ENCODE measurements at regions not wholly inside any gene's neighbourhood (a gene's known extent, or its start where the extent isn't known, plus 50 kb on each side); places are given as distances from the start of the nearest gene placed in this dataset.

DNA sequence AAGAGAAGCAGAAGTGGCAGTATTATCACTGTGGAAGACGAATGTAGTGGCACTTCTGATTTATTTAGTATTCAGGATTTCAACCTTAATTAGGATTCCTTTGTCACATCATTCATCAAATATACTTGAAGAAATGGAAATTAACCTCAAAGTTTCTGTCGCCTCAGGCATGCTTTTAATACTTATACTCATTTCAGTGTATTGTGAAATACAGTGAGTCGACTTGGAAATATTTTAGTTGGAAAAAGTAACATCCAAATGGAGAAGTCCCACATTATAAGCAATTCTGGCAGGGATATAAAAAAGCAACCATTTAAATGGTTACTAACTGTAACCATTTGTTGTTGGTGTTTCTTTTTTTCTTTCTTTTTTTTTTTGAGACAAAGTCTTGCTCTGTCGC is 648.8 kb downstream of the ARL4A start:
- FAIRE-seq = no peak

DNA sequence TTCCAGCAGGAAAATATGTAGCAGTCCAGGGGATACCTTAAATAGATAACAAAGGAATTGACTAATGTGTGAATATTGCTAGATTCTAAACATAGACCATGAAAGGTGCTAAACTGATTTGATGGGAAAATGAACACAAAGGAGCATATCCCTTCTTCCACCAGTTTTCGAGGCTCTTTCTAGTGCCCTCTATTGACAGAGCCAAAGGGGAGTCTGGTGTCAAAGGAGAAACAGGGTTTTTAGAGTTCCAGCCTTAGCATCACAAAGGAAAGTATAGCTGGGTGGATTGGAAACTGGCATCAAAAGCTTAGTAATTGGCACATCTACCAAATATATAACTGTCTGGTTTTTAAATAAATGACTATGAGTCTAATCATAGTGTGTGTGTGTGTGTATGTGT is 636.8 kb downstream of the ETV1 start:
- FAIRE-seq = no peak

DNA sequence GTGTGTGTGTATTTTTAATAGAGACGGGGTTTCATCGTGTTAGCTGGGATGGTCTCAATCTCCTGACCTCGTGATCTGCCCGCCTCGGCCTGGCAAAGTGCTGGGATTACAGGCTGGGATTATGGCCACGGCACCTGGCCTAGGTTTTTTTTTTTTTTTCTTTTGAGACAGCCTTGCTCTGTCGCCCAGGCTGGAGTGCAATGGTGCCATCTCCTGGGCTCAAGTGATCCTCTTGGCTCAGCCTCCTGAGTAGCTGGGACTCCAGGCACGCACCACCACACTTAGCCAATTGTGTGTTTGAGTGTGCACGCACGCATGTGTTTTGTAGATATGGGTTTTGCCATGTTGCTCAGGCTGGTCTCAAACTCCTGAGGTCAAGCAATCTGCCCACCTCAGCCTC is 629.8 kb downstream of the ETV1 start:
- no peak for FAIRE-seq

DNA sequence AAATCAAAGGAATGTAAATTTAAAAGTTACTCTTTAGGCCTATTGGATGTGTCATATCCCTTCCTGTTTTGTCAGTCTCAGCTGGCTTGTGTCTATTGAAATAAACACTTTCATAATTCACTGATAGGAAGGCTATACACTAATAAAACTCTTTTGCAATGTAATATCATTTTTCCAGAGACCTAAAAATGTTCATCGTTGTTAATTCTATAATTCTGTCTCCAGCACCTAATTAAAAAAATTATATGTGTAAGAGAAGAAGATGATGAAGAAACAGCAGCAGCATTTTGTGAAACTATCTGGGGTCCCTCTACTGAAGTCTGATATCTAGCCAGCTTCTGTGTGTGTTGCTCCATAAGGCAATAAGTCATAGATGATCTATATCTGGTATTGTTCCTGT is 602.7 kb downstream of the ETV1 start:
- no peak for FAIRE-seq

DNA sequence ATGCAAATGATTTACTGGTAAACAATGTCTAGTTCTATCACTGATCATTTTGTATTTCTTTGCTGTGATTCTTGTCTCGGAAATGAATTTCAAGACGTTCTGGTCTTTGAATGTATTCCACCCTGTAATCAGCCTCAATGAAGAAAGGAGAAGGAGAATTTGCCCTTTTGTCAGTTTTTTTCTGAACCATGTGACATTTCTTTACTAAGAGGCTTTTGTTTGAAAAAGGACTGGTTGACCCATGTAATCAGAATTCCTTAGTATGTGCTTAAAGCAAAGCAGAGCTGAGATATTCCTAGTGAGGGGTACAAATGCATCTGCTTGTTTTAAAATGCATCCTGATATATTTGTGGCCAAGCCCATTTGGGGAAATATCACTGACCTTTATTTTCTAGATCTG is 581.6 kb downstream of the ETV1 start:
- FAIRE-seq = no peak

DNA sequence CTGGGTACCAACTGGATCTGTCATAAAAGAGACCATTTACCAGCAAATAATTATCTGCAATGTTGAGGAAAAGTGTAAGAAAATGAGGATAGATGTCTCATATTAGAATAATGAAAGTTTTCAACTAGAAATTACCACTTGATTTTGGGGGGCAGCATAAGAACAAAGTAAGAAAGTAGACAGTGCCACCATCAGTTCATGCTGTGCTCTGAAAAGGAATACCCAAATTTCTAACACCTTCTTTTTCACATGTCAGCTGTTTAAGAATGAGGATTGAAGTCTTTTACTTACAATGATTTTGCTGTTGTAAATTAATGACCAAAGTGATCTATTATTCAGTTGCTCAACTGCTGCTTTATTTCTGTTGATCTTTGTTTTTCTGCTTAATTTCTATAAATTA is 578.3 kb downstream of the ETV1 start:
- no peak for FAIRE-seq

DNA sequence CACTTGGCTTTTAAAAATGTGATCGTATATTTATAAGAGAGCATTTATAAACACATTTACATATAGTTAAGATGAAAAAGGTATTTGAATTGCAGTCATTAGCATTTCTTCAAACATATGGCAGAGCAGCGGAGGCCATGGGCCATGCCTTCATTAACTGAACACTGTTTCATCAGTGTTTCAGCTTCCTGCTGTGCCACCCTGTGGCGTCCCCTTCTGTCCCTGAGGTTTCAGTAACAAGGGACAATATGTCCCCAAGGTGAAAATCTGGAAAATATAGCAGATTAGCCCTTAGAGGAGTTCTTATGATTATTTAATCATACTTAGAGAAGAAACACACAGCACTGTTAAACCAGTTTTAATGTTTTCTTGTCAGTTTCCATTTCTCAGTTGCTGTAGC is 577.8 kb downstream of the ETV1 start:
- FAIRE-seq = no peak

DNA sequence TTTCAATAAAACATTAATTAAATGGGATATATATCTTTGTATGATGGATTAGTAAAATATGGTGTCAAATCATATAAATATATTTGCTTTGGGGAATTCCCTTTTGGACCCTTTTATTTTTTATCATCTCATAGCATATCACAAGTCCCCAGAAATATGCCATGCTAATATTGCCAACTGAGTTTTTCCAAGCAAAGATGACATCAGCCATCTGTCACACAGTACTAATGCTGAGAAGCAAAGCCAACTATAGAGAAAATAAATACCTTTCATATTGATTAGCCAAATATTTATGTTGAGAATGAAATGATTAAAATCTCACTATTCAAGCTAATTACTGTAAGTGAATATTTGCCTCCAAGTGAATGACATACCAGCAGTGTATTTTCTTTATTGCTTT is 575.3 kb downstream of the ETV1 start:
- no peak for FAIRE-seq

DNA sequence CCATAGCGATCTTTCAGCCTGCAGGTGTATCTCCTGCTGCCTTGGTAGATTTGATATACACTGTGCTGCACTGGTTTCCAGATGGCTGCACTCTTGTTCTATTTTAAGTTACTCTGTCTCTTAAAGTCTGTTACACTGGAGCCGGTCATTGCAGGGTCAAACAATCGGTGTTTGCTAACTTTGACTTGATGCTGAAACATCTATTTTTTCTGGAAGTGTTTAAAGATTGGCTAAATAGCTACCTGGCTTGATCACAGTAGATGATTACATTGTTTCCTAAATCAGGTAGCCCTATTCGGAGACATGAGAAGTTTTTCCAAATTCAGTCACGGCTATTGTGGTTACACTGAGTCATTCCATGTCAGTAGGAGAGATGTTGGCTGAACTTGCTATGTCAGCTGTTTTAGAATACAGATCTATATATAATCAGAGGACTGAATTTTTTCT is 574.8 kb downstream of the ETV1 start:
- no peak for FAIRE-seq

DNA sequence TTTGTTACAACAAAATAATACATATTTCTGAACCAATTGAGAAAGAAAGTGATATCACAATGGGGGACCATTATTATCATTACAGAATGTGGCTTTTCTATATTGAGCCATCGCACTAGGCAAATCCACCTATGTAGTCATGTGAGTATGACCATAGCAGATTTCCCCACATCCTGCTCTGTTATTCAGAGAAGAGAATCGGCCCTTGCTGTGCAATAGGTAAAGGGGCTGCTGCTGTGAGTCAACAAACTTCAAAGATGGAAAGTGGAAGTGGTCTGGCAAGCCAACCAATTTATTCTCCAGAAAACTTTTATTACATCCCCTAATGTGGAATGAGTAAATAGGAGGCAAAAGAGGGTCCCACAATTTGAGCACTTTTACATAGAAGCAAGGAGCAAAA is 573.4 kb downstream of the ETV1 start:
- FAIRE-seq = no peak

DNA sequence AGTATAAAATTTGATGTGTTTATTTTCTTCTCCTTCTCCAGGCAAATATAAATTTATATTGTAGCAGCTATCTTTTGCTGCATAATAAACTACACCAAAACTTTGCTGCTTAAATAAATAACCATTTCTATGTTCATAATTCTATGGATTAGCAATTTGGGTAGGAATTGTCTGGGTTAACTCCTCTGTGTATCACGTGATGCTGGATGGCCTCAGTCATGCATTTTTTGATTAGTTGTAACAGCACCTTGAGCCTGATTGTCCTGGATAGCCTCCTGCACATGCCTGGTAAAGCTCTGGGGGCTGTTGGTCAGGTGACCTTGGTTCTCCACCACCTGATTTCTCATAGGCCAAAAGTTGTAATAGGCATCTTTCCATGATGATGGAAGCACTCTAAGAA is 572.9 kb downstream of the ETV1 start:
- FAIRE-seq = no peak

DNA sequence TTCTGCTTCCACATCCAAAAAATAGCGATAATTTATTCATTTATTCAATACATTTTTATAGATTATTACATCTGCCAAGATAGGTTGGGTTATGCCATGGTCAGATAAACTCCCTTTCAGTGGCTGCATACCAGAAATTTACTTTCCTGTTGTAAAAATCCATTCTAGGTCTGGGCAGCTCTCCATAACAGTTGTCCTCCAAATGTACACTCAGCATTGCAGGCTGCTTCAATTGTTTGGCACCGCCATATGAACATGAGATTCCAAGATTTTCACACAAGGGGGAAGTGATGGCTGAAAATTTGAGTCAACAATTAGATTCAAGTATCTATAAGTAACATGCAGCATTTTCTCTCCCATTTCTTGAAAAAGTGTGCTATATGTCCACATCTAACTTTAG is 568.7 kb downstream of the ETV1 start:
- no peak for FAIRE-seq

DNA sequence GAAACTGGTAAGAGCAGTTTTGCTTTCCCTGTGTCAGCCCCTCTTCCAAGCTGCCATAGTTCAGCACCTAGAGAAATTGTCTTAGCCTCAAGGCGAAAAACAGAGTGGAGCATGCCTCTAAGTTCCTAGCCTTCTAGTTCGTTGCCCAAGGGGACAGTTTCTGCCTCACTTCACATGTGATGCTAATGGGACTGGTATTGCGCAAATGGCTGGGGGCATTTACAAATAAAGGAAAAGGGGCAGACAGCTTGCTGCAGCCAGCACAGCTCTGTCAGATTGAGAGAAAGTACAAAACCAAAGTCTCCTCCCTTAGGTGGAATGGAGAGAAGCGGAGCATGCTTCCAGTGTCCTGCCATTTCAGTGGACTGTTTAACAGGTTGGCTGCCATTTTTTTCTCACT is 567.7 kb downstream of the ETV1 start:
- no peak for FAIRE-seq

DNA sequence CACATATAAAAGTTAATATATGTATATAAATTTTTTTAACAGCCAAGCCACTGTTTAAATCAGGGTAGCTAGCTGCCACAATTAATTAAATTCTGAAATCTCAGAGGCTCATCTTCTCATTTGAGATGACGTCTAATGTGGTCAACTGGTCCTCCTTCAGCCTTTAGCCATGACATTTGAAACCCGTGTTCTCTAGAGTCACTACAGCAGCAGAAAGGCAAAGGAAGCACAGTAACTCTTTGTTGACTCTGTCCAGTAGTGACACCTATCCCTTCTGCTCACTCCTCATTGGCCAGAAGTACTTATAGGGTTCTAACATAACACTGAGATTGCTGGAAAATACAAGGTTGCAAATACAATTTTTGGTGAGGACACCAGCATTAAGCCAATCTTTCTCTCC is 555.5 kb downstream of the ETV1 start:
- FAIRE-seq = no peak

DNA sequence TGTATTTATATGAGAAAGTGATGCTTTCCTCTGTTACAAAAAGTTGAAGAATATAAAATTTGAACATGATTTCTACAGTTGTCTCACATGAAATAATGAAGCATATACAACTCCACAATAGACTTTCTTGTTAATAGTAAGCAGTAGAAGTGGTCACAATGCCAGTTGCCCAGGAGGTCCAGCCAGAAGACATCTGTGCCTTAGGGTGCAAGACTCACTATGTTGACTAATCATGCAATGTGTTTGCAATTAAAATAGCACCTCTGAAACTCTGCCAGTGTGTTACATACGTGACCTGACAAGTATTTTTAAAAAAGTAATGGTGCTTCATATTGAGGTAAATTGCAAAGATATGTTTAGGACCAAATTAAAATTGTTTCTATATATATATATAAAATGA is 547.2 kb downstream of the ETV1 start:
- no peak for FAIRE-seq

DNA sequence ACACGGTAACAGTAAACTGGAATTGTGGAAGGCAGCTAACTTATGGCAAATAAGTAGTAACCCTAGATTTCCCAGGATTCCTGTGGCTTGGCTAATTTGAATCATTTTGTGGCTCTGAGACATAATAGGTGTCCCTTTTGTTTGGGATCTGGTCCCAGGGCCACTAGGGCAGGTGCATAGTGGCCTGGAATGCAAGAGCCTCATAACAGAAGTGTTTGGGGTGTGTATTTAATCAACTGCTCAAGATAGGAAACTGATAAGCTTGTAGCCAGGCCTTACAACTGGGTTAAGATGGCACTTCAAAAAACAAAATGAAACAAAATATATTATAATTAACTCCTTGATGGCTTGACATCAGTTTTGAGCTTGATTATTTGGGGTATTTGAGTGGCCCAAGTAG is 541.8 kb downstream of the ETV1 start:
- FAIRE-seq = no peak

DNA sequence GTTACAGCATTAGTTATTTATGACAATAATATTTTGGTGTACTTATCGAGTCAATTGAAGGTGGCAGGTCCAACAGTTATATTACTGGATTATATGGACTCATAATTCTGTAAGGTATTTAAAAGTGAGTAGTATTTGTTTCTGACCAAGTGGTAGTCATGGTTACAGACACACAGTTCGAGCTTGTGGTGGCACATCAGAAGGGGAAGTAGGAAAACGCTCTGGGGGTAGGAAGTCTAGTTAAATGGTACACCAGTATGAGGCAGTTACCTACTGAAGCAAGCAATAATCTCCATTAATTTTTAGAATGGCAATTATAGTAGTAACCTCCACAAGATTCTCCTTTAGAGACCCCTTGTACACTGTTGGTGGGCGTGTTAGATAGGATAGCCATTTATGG is 541.2 kb downstream of the ETV1 start:
- no peak for FAIRE-seq

DNA sequence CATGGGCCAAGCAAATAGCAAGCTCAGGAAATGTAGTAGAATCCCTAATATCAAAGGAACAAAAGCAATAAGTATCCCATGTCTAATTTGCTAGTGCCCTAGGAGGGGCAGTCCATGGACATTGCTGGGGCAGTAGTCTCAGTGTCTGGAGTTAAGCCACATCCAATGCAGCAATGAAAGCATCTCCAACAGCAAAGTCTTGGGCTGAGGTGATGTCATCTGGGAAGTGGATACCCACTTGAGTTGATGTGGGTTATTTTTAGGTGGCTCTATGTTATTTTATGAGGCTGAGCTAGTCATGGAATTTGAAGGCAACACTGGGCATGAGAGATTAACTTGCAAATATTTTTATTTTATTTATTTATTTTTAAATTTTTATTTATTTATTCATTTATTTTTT is 540.0 kb downstream of the ETV1 start:
- no peak for FAIRE-seq

DNA sequence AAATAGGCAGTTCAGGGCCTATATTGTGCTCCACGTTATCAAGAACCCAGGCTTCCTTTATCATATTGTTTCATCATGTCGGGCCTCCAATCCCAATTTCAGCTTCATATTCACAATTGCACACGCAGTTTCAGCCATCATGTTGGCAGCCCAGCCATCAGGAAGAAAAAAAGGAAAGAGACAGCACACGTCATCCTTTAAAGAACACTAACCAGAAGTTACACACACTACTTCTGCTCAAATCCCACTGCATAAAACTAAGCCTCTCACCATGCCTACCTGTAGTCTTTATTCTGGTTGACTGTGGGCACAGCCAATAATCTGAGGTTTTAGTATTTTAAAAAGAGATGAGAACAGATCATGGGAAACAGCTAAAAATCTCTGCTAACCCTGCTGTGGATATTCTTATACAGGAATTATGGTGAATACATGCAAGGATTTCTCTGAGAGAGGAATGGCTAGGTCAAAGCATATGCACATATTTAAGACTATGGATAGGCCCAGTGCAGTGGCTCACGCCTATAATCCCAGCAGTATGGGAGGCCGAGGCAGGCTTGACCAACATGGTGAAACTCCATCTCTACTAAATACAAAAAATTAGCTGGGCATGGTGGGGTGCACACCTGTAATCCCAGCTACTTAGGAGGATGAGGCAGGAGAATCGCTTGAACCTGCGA is 534.4 kb downstream of the ETV1 start:
- FAIRE-seq = no peak

DNA sequence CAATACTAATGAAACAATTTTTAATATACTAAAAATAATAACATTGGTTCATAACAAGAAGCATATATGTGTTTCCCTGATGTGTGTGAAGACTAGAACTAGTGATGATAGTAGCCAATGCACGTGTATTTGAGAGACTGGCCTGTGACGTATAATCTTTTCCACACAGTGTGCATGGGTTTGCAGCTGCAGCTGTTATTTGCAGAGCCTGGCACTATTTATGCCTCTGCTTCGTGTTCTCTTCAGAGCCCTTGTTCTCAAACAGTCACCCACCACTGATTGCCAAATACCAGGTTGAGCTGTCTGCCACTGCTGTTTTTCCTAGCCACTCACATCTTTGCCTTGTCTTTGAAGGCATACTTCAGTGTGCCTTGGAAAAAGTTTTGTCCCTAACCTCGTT is 531.7 kb downstream of the ETV1 start:
- FAIRE-seq = no peak

DNA sequence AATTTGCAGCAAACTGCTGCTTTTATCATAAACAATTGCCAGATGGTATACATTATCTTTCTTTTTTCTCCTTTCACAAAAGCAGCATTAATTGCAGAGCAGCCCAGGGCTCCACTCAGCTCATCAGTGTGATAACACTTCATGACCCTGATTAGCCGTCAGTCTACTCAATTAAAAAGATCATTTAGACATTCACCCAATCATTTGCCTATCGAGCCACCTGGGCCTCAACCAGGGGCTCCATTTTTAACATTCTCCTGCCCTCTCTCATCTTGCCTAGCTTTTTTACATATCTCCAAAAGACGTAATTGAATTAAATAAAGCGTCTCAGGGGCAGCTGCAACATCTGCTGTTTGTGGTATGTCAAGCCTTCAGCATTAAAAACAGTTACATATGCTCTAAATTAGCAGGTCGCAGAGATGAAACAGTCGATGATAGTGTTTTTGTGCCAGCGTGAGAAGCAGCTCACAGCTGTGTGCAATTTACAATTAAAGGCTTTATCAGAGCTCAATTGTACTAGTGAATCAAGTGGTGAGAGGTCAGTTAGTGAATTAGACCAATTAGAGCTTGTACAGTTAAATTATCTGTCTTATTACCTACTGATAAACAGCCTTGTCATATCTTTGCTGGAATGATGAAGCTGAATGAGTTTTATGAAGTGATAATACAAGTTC is 522.5 kb downstream of the ETV1 start:
- FAIRE-seq = no peak

DNA sequence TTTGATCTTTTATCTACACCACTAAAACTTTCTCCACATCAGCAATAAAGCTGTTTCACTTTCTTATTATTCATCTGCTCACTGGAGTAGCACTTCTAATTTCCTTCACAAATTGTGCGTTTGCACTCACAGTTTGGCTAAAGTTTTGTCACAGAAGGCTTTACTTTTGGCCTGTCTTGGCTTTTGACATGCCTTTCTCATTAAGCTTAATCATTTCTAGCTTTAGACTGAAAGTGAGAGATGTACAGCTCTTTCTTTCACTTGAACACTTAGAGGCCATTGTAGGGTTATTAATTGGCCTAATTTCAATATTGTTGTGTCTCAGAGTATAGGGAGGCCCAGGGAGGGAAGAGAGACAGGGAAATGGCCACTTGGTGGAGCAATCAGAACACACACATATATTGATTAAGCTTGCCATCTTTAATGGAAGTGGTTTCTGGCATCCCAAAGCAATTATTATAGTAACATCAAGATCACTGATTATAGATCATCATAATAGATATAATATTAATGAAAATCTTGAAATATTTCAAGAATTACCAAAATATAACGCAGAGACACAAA is 512.5 kb downstream of the ETV1 start:
- no peak for FAIRE-seq

DNA sequence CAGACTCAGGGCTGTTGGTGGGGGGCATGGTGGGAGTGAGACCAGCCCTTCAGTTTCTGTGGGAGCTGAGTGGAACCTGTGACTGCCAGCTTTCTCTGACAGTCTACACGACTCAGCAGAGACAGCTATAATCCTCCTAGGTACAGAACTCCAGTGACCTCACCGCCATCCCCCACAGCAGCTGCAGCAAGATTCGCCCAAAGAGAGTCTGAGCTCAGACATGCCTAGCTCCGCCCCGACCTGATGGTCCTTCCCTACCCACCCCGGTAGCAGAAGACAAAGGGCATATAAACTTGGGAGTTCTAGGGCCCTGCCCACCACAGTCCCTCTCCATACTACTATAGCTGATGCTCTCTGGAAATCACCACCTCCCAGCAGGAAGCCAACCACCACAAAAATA is 500.1 kb downstream of the ETV1 start:
- FAIRE-seq = no peak

DNA sequence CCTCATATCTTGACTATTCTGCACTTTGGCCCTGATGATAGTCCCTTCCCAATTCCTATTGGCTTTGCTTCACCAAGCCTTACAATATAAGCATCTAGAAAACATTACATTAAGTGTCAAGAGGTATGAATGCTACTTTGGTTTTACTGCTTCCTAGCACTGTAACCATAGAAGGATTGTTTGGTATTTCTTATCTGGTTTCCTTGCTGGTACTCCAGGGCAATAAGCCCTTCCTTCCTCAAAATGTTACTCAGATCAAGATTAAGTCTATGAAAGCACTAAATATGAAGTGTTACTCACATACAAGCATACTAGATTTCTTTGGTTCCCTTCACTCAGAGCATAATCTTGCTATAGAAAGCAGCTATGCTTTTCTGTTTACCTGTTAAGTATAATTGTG is 492.5 kb downstream of the ETV1 start:
- FAIRE-seq = no peak

DNA sequence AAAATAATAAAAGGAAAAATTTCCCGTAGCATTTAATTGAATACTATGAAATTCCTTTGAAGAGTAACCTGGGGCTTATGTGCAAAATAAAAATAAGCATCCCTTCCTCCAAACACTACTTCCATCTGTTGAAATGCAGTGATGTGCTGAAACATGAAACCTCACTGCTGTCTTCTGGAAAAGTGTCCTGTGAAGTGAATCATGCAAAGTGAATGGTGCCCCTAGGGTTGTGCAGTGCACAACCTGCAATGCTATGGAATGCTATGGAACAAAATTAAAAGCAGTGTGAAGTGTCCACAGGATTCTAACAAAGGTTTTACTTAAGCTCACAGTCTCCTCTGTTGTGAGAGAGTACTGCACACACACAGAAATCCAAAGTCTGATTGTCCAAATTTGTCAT is 480.9 kb downstream of the ETV1 start:
- no peak for FAIRE-seq

Measured in A204.1 (cell line).